WTC11 (cell line): ENCODE measurements at regions not wholly inside any gene's neighbourhood (a gene's known extent, or its start where the extent isn't known, plus 50 kb on each side); places are given as distances from the start of the nearest gene placed in this dataset.

Experiments used
- ATAC-seq: fragments of 200-7000 bp; cut with Tn5 transposase; 2 replicates; pipeline ENCODE4 v1.10.0; 2021; ENCODE audit warnings: mild to moderate bottlenecking, moderate library complexity
- CTCF ChIA-PET: fragments of 300-600 bp; sonication (Branson Sonifier 250); formaldehyde crosslinking; loops from one replicate; lab custom pipeline; 2021; ENCODE audit warnings: antibody characterized with exemption; lab: Charles Lee
- POLR2A ChIA-PET: fragments of 350-600 bp; sonication (Branson Sonifier 250); formaldehyde crosslinking; loops from one replicate; lab custom pipeline; 2021; ENCODE audit warnings: antibody characterized with exemption; lab: Charles Lee
- DNase-seq: peaks from one replicate; pipeline ENCODE4 v3.0.0; 2021; ENCODE audit warnings: low spot score
- H3K27ac Mint-ChIP-seq: 2 replicates; pipeline ENCODE4 v1.8.0; 2021; ENCODE audit warnings: mixed read lengths
- H3K27me3 Mint-ChIP-seq: 2 replicates; pipeline ENCODE4 v1.8.0; 2021; ENCODE audit warnings: low read depth, mild to moderate bottlenecking, moderate library complexity, mixed read lengths
- H3K36me3 Mint-ChIP-seq: 2 replicates; pipeline ENCODE4 v1.8.0; 2021; ENCODE audit warnings: mixed read lengths
- H3K4me1 Mint-ChIP-seq: 2 replicates; pipeline ENCODE4 v1.8.0; 2022; ENCODE audit warnings: mixed read lengths
- H3K4me3 Mint-ChIP-seq: 2 replicates; pipeline ENCODE4 v1.8.0; 2021; ENCODE audit warnings: mild to moderate bottlenecking, moderate library complexity, mixed read lengths
- H3K9me3 Mint-ChIP-seq: 2 replicates; pipeline ENCODE4 v1.8.0; 2021; ENCODE audit warnings: mixed read lengths
- CBFB ChIP-seq: sonication (generic); formaldehyde crosslinking; IDR thresholded peaks from 2 replicates; pipeline ENCODE4 v1.8.1; 2022; ENCODE audit warnings: mild to moderate bottlenecking, low read depth, missing genetic modification reagents
- EMX1 ChIP-seq: fragments of 250-450 bp; sonication (Bioruptor Pico); IDR thresholded peaks from 2 replicates; pipeline ENCODE4 v1.8.0; 2021; ENCODE audit warnings: mild to moderate bottlenecking
- FOXP1 ChIP-seq: sonication (generic); formaldehyde crosslinking; IDR thresholded peaks from 2 replicates; pipeline ENCODE4 v1.8.0; 2022; ENCODE audit warnings: missing genetic modification reagents, mild to moderate bottlenecking, moderate library complexity, borderline replicate concordance
- SMAD3 ChIP-seq: sonication (generic); formaldehyde crosslinking; IDR thresholded peaks from 2 replicates; pipeline ENCODE4 v1.8.0; 2022; ENCODE audit warnings: missing genetic modification reagents, mild to moderate bottlenecking, borderline replicate concordance
- SOX15 ChIP-seq: fragments of 250-450 bp; sonication (Bioruptor Pico); IDR thresholded peaks from 2 replicates; pipeline ENCODE4 v1.9.0; 2021; ENCODE audit warnings: mild to moderate bottlenecking
- TP53 ChIP-seq: sonication (generic); formaldehyde crosslinking; IDR thresholded peaks from 2 replicates; pipeline ENCODE4 v1.8.1; 2023; ENCODE audit warnings: mild to moderate bottlenecking, missing genetic modification reagents
- ZNF138 ChIP-seq: sonication (generic); formaldehyde crosslinking; conservative IDR thresholded peaks from 2 replicates; pipeline ENCODE4 v1.8.1; 2022; ENCODE audit warnings: mild to moderate bottlenecking, moderate library complexity, missing genetic modification reagents
- TF ChIP-seq, protein P1 (sequence below): fragments of 250-450 bp; sonication (Bioruptor Pico); conservative IDR thresholded peaks from 2 replicates; pipeline ENCODE4 v1.9.0; 2021; ENCODE audit warnings: mild to moderate bottlenecking
- TF ChIP-seq, protein P2 (sequence below): sonication (generic); formaldehyde crosslinking; IDR thresholded peaks from 2 replicates; pipeline ENCODE4 v1.8.1; 2023; ENCODE audit warnings: mild to moderate bottlenecking, missing genetic modification reagents
- TF ChIP-seq, protein P3 (sequence below): sonication (generic); formaldehyde crosslinking; IDR thresholded peaks from 2 replicates; pipeline ENCODE4 v1.8.0; 2022; ENCODE audit warnings: mild to moderate bottlenecking, missing genetic modification reagents
- TF ChIP-seq, protein P4 (sequence below): fragments of 250-450 bp; sonication (Bioruptor Pico); IDR thresholded peaks from 2 replicates; pipeline ENCODE4 v1.9.0; 2021; ENCODE audit warnings: mild to moderate bottlenecking
- TF ChIP-seq, protein P5 (sequence below): sonication (generic); formaldehyde crosslinking; IDR thresholded peaks from 2 replicates; pipeline ENCODE4 v1.8.1; 2023; ENCODE audit warnings: mild to moderate bottlenecking, moderate library complexity, missing genetic modification reagents
- TF ChIP-seq, protein P6 (sequence below): fragments of 250-450 bp; sonication (Bioruptor Pico); IDR thresholded peaks from 2 replicates; pipeline ENCODE4 v1.9.0; 2021; ENCODE audit warnings: moderate library complexity, mild to moderate bottlenecking, inconsistent platforms, borderline replicate concordance
- TF ChIP-seq, protein P7 (sequence below): fragments of 250-450 bp; sonication (Bioruptor Pico); IDR thresholded peaks from 2 replicates; pipeline ENCODE4 v1.9.0; 2021; ENCODE audit warnings: mild to moderate bottlenecking, borderline replicate concordance

DNA sequence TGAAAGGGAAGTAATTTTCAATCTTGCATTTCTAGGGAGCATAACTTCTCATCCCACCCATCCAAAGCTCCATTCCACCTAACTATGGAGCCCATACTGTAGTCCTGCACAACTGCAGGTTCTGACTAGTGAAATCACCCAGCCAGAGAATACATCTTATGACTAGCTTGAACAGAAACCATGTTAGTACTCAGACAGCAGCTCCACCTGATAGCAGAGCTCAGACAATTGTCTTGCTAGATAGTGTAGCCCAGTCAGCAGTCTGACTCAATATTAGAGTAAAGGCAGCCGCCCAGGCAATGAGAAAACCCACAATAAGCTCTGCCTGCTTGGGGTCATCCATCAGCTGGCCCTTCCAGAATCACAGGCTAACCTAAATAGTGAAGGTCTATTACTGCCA is 544.7 kb upstream of the GBE1 start:
- Mint-ChIP-seq H3K4me1 (no peaks in the 10 kb centered on the region), H3K9me3 (peaks cover 9% of the 10 kb centered on the region)
- TF ChIP-seq SMAD3 (CRISPR knock-in tag) (no peak), ZNF138 (CRISPR knock-in tag) (no peak), SOX15 (CRISPR knock-in tag) (no peak), CBFB (CRISPR knock-in tag) (no peak), EMX1 (CRISPR knock-in tag) (no peak), TP53 (no peak), FOXP1 (CRISPR knock-in tag) (no peak)
- TF ChIP-seq, protein P1, sequence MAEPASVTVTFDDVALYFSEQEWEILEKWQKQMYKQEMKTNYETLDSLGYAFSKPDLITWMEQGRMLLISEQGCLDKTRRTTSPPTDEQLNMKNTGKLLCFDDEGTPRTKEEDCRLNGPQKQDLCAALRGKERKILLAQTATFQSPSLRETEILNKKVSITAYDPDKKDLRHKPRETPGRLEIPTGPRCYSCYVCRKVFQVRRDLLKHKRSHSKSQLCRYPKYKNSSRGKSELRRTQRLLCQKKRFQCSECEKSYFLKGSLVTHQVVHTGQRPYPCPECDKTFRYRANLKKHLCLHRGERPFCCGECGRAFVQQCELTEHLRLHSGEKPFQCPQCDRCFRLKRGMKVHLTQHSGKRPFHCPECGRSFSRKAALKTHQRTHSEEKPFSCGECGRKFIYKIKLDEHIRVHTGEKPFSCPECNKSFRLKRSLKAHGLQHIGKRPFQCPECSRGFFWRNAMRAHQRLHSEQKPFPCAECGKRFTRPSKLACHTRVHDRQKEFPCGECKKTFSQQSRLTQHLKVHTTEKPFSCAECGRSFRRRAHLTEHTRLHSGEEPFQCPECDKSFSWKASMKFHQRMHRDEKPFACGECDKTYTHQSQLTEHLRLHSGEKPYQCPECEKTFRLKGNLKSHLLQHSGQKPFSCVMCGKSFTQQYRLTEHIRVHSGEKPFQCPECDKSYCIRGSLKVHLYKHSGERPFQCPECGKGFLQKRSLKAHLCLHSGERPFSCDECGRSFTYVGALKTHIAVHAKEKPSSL: no peak
- TF ChIP-seq, protein P2, sequence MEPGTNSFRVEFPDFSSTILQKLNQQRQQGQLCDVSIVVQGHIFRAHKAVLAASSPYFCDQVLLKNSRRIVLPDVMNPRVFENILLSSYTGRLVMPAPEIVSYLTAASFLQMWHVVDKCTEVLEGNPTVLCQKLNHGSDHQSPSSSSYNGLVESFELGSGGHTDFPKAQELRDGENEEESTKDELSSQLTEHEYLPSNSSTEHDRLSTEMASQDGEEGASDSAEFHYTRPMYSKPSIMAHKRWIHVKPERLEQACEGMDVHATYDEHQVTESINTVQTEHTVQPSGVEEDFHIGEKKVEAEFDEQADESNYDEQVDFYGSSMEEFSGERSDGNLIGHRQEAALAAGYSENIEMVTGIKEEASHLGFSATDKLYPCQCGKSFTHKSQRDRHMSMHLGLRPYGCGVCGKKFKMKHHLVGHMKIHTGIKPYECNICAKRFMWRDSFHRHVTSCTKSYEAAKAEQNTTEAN (CRISPR knock-in tag): no peak
- TF ChIP-seq, protein P3, sequence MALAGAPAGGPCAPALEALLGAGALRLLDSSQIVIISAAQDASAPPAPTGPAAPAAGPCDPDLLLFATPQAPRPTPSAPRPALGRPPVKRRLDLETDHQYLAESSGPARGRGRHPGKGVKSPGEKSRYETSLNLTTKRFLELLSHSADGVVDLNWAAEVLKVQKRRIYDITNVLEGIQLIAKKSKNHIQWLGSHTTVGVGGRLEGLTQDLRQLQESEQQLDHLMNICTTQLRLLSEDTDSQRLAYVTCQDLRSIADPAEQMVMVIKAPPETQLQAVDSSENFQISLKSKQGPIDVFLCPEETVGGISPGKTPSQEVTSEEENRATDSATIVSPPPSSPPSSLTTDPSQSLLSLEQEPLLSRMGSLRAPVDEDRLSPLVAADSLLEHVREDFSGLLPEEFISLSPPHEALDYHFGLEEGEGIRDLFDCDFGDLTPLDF (CRISPR knock-in tag): no peak
- TF ChIP-seq, protein P4, sequence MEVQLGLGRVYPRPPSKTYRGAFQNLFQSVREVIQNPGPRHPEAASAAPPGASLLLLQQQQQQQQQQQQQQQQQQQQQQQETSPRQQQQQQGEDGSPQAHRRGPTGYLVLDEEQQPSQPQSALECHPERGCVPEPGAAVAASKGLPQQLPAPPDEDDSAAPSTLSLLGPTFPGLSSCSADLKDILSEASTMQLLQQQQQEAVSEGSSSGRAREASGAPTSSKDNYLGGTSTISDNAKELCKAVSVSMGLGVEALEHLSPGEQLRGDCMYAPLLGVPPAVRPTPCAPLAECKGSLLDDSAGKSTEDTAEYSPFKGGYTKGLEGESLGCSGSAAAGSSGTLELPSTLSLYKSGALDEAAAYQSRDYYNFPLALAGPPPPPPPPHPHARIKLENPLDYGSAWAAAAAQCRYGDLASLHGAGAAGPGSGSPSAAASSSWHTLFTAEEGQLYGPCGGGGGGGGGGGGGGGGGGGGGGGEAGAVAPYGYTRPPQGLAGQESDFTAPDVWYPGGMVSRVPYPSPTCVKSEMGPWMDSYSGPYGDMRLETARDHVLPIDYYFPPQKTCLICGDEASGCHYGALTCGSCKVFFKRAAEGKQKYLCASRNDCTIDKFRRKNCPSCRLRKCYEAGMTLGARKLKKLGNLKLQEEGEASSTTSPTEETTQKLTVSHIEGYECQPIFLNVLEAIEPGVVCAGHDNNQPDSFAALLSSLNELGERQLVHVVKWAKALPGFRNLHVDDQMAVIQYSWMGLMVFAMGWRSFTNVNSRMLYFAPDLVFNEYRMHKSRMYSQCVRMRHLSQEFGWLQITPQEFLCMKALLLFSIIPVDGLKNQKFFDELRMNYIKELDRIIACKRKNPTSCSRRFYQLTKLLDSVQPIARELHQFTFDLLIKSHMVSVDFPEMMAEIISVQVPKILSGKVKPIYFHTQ (CRISPR knock-in tag): no peak
- TF ChIP-seq, protein P5, sequence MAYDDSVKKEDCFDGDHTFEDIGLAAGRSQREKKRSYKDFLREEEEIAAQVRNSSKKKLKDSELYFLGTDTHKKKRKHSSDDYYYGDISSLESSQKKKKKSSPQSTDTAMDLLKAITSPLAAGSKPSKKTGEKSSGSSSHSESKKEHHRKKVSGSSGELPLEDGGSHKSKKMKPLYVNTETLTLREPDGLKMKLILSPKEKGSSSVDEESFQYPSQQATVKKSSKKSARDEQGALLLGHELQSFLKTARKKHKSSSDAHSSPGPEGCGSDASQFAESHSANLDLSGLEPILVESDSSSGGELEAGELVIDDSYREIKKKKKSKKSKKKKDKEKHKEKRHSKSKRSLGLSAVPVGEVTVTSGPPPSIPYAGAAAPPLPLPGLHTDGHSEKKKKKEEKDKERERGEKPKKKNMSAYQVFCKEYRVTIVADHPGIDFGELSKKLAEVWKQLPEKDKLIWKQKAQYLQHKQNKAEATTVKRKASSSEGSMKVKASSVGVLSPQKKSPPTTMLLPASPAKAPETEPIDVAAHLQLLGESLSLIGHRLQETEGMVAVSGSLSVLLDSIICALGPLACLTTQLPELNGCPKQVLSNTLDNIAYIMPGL (CRISPR knock-in tag): no peak
- TF ChIP-seq, protein P6, sequence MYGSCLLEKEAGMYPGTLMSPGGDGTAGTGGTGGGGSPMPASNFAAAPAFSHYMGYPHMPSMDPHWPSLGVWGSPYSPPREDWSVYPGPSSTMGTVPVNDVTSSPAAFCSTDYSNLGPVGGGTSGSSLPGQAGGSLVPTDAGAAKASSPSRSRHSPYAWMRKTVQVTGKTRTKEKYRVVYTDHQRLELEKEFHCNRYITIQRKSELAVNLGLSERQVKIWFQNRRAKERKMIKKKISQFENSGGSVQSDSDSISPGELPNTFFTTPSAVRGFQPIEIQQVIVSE (CRISPR knock-in tag): no peak
- TF ChIP-seq, protein P7, sequence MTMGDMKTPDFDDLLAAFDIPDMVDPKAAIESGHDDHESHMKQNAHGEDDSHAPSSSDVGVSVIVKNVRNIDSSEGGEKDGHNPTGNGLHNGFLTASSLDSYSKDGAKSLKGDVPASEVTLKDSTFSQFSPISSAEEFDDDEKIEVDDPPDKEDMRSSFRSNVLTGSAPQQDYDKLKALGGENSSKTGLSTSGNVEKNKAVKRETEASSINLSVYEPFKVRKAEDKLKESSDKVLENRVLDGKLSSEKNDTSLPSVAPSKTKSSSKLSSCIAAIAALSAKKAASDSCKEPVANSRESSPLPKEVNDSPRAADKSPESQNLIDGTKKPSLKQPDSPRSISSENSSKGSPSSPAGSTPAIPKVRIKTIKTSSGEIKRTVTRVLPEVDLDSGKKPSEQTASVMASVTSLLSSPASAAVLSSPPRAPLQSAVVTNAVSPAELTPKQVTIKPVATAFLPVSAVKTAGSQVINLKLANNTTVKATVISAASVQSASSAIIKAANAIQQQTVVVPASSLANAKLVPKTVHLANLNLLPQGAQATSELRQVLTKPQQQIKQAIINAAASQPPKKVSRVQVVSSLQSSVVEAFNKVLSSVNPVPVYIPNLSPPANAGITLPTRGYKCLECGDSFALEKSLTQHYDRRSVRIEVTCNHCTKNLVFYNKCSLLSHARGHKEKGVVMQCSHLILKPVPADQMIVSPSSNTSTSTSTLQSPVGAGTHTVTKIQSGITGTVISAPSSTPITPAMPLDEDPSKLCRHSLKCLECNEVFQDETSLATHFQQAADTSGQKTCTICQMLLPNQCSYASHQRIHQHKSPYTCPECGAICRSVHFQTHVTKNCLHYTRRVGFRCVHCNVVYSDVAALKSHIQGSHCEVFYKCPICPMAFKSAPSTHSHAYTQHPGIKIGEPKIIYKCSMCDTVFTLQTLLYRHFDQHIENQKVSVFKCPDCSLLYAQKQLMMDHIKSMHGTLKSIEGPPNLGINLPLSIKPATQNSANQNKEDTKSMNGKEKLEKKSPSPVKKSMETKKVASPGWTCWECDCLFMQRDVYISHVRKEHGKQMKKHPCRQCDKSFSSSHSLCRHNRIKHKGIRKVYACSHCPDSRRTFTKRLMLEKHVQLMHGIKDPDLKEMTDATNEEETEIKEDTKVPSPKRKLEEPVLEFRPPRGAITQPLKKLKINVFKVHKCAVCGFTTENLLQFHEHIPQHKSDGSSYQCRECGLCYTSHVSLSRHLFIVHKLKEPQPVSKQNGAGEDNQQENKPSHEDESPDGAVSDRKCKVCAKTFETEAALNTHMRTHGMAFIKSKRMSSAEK (CRISPR knock-in tag): no peak
- TF ChIP-seq, all 79 proteins: peak for 0
- ChIA-PET CTCF (no interaction called here), POLR2A (no interaction called here)
- no peak for DNase-seq
- H3K4me3 Mint-ChIP-seq: no peak overlapping the region
- H3K36me3 Mint-ChIP-seq: no peaks in the 10 kb centered on the region
- no peak for ATAC-seq
- no peaks in the 10 kb centered on the region for H3K27me3 Mint-ChIP-seq
- no peak overlapping the region for H3K27ac Mint-ChIP-seq
